ENCODE measurements at regions not wholly inside any gene's neighbourhood (a gene's known extent, or its start where the extent isn't known, plus 50 kb on each side); places are given as distances from the start of the nearest gene placed in this dataset.

DNA sequence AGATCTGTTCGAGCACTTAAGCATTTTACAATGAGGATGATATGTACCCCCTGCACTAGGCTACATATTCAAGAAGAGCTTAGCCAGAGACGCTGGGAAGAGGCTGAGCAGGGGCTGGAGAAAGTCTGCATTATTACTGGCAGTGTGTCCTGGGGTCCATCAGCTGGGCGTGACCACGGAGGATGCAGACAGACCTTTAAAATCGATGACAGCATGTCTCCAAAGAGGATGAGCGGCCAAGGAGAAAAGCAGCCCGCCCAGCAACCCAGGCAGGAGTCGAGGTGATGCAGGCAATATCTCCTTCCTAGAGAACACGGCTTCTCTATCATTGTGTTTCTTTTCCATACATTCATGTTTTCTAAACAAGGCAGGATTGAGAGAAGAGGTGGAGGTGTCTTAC lies 300.7 kb downstream of the USP46 start:
- TF ChIP-seq, protein P1, sequence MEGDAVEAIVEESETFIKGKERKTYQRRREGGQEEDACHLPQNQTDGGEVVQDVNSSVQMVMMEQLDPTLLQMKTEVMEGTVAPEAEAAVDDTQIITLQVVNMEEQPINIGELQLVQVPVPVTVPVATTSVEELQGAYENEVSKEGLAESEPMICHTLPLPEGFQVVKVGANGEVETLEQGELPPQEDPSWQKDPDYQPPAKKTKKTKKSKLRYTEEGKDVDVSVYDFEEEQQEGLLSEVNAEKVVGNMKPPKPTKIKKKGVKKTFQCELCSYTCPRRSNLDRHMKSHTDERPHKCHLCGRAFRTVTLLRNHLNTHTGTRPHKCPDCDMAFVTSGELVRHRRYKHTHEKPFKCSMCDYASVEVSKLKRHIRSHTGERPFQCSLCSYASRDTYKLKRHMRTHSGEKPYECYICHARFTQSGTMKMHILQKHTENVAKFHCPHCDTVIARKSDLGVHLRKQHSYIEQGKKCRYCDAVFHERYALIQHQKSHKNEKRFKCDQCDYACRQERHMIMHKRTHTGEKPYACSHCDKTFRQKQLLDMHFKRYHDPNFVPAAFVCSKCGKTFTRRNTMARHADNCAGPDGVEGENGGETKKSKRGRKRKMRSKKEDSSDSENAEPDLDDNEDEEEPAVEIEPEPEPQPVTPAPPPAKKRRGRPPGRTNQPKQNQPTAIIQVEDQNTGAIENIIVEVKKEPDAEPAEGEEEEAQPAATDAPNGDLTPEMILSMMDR (IDR thresholded peaks at IDR 0.05; ENCODE audit: low read depth, low read length): no peak

DNA sequence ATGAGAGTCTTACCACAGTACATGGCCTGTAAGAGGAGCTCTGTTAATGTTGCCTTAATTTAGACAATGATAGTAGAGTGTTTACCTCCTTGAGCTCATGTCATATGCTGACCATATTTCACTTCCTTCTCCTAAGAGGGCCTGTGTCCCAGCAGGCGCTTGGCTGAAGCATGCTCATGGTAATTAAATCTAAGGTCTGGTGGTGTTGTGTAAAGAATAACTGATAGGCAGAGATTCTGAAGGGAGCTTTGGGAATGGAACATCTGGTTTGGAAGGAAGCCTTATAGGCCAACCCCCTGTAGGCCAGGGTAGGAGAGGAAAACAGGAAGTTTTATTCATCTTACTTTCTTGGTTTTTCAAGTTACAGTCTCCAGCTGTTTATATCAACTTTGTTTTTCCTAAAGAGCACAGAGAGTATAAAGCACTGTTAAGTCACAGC lies 300.2 kb downstream of the USP46 start:
- TF ChIP-seq, protein P1 (IDR thresholded peaks at IDR 0.05; ENCODE audit: low read depth, low read length): no peak
- no peak overlapping the region for H3K4me3 ChIP-seq (ENCODE audit: low read depth, low read length)

More for the DNA sequence above, 300.7 kb downstream of the USP46 start:
- no peak overlapping the region for H3K4me3 ChIP-seq (ENCODE audit: low read depth, low read length)

DNA sequence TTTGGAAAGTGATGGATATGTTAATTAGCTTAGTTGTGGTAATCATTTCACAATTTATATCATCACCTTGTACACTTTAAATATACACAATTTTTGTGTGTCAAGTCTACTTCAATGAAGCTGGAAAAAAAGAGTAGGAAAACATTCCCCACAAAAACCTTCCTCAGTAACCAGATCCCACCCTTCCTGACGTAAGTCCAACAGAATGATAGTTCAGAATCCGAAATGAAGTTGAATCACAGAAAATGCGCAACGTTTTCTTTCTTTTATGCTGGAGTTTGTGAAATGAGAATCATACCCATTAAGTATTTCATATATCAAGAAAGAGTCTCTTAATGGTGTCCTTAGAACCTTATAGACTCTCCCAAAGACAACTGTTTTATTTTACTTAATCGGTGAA lies 292.9 kb downstream of the USP46 start:
- TF ChIP-seq, protein P1 (IDR thresholded peaks at IDR 0.05; ENCODE audit: low read depth, low read length): no peak
- H3K4me3 ChIP-seq (ENCODE audit: low read depth, low read length): no peak overlapping the region

DNA sequence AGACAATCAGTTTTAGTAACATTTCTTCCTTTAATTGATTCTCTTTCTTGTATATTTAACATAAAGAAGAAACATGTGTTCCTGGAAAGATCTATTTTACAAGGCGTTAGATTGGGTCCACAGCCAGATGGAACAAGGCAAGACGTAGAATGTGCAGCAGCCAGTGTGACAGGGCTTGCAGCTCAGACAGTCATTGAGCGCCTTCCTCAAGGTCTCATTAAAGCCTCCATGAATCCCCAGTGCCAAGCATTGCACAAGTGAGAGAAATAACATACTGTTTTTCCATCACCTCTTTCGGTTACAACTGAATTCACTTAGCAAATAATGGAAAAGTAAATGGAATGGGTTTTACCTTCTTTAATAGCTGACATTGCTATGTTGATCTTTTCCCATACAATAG lies 292.5 kb downstream of the USP46 start:
- H3K4me3 ChIP-seq (ENCODE audit: low read depth, low read length): no peak overlapping the region
- TF ChIP-seq, protein P1 (IDR thresholded peaks at IDR 0.05; ENCODE audit: low read depth, low read length): no peak

DNA sequence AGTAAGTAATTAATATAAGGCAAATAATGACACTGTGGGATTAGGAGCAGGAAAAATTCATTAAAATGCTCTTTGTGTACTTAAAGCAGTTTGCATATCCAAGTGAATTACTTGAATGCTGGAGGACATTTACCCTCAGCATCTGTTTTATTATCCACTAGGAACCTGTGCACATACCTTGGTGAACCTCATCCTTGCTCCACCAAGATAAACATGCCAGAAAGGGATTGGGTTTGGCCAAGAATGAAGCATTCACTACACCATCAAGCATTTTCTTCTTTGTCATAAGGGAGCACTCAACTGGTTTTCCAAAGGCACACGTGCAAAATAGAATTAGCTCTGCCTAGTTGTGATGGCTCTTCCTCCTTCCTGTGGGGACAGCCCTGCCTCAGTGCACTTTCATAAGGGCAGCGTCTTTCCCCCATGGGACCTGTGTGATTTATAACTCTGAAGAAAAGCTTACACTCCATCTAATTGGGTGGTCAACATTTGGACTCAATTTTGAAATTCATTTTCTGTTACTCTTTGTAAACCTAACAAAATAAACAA lies 291.7 kb downstream of the USP46 start:
- TF ChIP-seq, protein P1 (IDR thresholded peaks at IDR 0.05; ENCODE audit: low read depth, low read length): no peak
- H3K4me3 ChIP-seq (ENCODE audit: low read depth, low read length): no peak overlapping the region

DNA sequence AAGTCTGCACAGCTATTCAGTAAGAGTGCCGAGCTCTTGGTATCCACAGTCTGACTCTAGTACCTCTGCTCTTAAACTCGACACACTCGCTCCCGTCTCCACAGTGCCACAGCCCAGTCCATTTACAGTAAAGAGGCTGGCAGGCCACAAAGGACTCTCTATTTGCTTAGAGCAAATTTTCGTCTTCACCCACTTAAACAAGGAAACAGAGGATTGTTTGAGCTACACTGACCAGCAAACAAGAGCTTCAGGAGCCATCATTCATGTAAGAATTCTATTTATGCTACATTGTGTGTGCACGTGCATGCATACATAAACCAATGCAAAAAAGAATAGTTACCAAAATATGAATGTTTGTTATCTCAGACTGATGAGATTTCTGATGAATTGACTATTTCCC lies 290.2 kb downstream of the USP46 start:
- TF ChIP-seq, protein P1 (IDR thresholded peaks at IDR 0.05; ENCODE audit: low read depth, low read length): no peak

DNA sequence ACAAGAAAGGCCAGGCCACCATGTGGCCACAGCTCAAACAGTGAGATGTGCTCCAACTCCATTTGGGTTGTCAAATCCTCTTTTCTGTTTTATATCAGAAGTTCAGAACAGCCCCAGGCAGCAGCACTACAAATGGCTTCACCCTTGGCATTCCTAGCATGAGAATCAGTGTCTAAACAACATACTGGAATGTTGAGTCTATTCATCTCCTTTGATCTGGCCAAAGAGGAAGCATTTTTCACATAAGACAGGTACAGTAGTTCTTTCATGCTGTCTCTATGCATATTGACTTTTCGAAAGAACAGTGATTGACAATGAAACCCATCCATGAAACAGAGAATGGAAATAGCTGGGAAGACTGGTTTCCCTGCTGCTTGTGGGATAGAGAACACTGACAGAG lies 289.5 kb downstream of the USP46 start:
- no peak overlapping the region for H3K4me3 ChIP-seq (ENCODE audit: low read depth, low read length)
- TF ChIP-seq, protein P1 (IDR thresholded peaks at IDR 0.05; ENCODE audit: low read depth, low read length): no peak

More for the DNA sequence above, 290.2 kb downstream of the USP46 start:
- H3K4me3 ChIP-seq (ENCODE audit: low read depth, low read length): no peak overlapping the region

All from WI38 (cell line).